ENCODE measurements at regions not wholly inside any gene's neighbourhood (a gene's known extent, or its start where the extent isn't known, plus 50 kb on each side); places are given as distances from the start of the nearest gene placed in this dataset.

DNA sequence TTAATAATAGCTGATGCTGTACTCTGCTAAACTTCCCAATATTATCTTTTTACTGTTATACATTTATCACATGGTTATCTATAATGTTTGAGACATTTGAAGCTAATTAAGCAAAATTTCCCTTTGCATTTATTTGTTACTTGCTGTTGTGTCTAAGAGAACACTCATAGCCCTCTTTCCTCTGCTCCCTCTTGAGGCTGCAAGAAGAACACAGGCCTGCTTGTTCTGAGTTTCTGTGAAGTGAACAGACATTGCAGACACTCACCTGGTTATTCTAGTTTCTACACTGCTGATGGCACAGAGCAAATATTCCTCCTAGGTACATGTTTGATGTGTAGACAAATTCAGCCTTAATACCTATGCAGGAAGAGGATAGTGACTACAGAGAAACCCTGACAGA lies 367.8 kb downstream of the GASK1B start:
- Histone ChIP-seq H3K27me3 (ENCODE audit: control insufficient read depth, low read length) (no peaks in the 10 kb centered on the region), H4K20me1 (ENCODE audit: control insufficient read depth, insufficient read depth, low read depth, low read length) (no peaks in the 10 kb centered on the region), H3F3A (ENCODE audit: control insufficient read depth, insufficient read depth) (no peaks in the 10 kb centered on the region), H3K4me2 (ENCODE audit: low read length) (no peak overlapping the region), H3K4me1 (ENCODE audit: control insufficient read depth, low read length) (no peaks in the 10 kb centered on the region), H3K9me3 (ENCODE audit: control insufficient read depth, insufficient read depth, low read length) (no peaks in the 10 kb centered on the region), H3K4me3 (ENCODE audit: low read length) (no peak overlapping the region), H3K79me2 (ENCODE audit: control insufficient read depth, low read length) (no peaks in the 10 kb centered on the region), H3K36me3 (ENCODE audit: control insufficient read depth, low read length) (no peaks in the 10 kb centered on the region), H3K9me2 (replicated peaks; ENCODE audit: control insufficient read depth, low read length) (no peaks in the 10 kb centered on the region), H3K27ac (ENCODE audit: low read depth, low read length) (no peak overlapping the region)
- TF ChIP-seq EZH2phosphoT487 (IDR thresholded peaks at IDR 0.05; ENCODE audit: borderline replicate concordance, low read length) = no peak
- TF ChIP-seq, protein P1, sequence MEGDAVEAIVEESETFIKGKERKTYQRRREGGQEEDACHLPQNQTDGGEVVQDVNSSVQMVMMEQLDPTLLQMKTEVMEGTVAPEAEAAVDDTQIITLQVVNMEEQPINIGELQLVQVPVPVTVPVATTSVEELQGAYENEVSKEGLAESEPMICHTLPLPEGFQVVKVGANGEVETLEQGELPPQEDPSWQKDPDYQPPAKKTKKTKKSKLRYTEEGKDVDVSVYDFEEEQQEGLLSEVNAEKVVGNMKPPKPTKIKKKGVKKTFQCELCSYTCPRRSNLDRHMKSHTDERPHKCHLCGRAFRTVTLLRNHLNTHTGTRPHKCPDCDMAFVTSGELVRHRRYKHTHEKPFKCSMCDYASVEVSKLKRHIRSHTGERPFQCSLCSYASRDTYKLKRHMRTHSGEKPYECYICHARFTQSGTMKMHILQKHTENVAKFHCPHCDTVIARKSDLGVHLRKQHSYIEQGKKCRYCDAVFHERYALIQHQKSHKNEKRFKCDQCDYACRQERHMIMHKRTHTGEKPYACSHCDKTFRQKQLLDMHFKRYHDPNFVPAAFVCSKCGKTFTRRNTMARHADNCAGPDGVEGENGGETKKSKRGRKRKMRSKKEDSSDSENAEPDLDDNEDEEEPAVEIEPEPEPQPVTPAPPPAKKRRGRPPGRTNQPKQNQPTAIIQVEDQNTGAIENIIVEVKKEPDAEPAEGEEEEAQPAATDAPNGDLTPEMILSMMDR (IDR thresholded peaks at IDR 0.05; ENCODE audit: low read depth, low read length, poor library complexity, severe bottlenecking) = no peak

- Histone ChIP-seq H3K4me2 (ENCODE audit: low read length) (no peak overlapping the region), H3K79me2 (ENCODE audit: control insufficient read depth, low read length) (no peaks in the 10 kb centered on the region), H4K20me1 (ENCODE audit: control insufficient read depth, insufficient read depth, low read depth, low read length) (no peaks in the 10 kb centered on the region), H3K27ac (ENCODE audit: low read depth, low read length) (no peak overlapping the region), H3K4me3 (ENCODE audit: low read length) (no peak overlapping the region), H3F3A (ENCODE audit: control insufficient read depth, insufficient read depth) (no peaks in the 10 kb centered on the region), H3K27me3 (ENCODE audit: control insufficient read depth, low read length) (no peaks in the 10 kb centered on the region), H3K9me2 (replicated peaks; ENCODE audit: control insufficient read depth, low read length) (no peaks in the 10 kb centered on the region), H3K36me3 (ENCODE audit: control insufficient read depth, low read length) (no peaks in the 10 kb centered on the region), H3K9me3 (ENCODE audit: control insufficient read depth, insufficient read depth, low read length) (no peaks in the 10 kb centered on the region), H3K4me1 (ENCODE audit: control insufficient read depth, low read length) (no peaks in the 10 kb centered on the region)
- TF ChIP-seq, protein P1 (IDR thresholded peaks at IDR 0.05; ENCODE audit: low read depth, low read length, poor library complexity, severe bottlenecking) = no peak
- TF ChIP-seq EZH2phosphoT487 (IDR thresholded peaks at IDR 0.05; ENCODE audit: borderline replicate concordance, low read length) = no peak
Measured at GRCh38 chr4:157803845-157804521, 368.8 kb downstream of the GASK1B start.

- Histone ChIP-seq H3K4me3 (ENCODE audit: low read length) (no peak overlapping the region), H4K20me1 (ENCODE audit: control insufficient read depth, insufficient read depth, low read depth, low read length) (no peaks in the 10 kb centered on the region), H3K36me3 (ENCODE audit: control insufficient read depth, low read length) (no peaks in the 10 kb centered on the region), H3K4me1 (ENCODE audit: control insufficient read depth, low read length) (no peaks in the 10 kb centered on the region), H3K79me2 (ENCODE audit: control insufficient read depth, low read length) (no peaks in the 10 kb centered on the region), H3F3A (ENCODE audit: control insufficient read depth, insufficient read depth) (no peaks in the 10 kb centered on the region), H3K4me2 (ENCODE audit: low read length) (no peak overlapping the region), H3K27ac (ENCODE audit: low read depth, low read length) (no peak overlapping the region), H3K9me3 (ENCODE audit: control insufficient read depth, insufficient read depth, low read length) (no peaks in the 10 kb centered on the region), H3K27me3 (ENCODE audit: control insufficient read depth, low read length) (no peaks in the 10 kb centered on the region), H3K9me2 (replicated peaks; ENCODE audit: control insufficient read depth, low read length) (no peaks in the 10 kb centered on the region)
- no peak for TF ChIP-seq EZH2phosphoT487 (IDR thresholded peaks at IDR 0.05; ENCODE audit: borderline replicate concordance, low read length)
- TF ChIP-seq, protein P1 (IDR thresholded peaks at IDR 0.05; ENCODE audit: low read depth, low read length, poor library complexity, severe bottlenecking) = no peak
Measured at GRCh38 chr4:157803421-157803820, 369.4 kb downstream of the GASK1B start.

All from DOHH2 (cell line).